ENCODE measurements at regions not wholly inside any gene's neighbourhood (a gene's known extent, or its start where the extent isn't known, plus 50 kb on each side); places are given as distances from the start of the nearest gene placed in this dataset.

DNA sequence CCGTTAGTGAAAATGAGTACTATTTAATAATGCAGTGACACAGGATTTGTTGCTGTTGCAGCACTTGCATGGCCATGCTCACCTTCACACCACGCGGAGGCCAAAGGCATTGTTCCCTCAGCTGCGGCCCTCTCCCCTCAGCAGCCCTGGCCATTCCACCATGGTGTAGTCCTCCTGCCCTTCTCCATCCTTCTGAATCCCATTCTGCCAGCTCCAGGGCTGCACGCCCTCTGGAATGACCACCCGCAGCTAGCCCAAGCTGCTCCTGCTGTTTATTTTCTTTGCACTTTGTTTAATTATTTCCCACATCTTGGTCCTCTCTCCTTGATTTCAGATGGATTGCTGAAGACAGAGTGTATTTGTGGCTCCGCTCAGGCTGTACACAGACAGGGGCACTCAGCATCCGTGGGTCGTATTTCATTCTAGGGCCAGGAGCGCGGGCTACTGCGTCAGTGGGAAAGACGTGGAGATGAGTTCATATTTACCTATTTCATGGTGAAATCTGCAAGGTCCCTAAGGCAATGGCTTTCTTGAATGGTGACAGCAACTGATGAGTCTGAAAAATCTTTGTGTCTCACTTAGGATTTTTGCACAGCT lies 81.4 kb upstream of the DUSP22 start:
- no peak for DNase-seq

DNA sequence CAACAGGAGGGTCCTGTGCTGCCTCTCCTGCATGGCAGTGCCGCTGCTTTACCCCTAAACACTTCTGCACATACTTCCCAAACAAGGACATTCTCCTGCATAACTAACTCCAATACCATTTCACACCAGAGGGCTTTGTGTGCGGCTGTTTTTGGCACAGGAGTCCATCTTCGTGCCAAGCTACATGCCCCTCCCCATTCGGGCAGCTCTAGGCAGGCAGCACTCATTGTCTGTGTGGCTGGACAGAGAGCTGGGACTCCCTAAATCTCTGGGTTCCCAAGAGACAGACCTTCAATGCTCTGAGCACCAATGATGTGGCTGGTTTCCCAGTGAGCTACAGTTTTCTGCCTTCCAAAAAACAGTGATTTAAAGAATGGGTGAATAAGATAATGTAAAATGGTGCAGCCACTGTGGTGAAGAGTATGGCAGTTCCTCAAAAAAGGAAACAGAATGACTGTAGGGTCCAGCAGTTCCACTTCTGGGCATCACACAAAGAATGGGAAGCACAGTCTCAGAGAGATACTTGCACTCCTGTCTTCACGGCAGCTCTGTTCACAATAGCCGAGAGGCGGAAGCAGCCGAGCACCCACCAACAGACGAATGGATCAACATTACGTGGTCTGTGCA lies 80.3 kb upstream of the DUSP22 start:
- DNase-seq: peak; percentile 7

GRCh38 chr6:213284-213683 lies 79.0 kb upstream of the DUSP22 start:
- no peak for DNase-seq

DNA sequence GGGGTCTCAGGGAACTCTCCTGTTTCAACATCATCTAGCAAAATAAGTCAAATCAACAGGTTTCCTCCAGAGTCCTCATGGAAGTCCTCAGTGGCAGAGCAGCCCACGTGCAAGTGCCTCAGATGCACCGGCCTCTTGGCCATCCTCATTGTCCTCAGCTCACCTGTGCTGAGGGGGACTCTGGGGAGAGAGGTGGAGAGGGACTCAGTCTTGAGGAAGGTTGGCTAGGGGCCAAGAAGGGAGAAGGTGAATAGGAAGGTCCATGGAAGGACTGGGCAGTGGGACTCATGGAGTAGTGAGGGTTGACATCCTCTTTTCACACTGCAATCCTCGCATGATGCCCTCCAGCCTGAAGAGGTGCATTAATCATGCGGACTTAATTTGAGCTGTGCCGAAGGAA lies 77.9 kb upstream of the DUSP22 start:
- DNase-seq: no peak

- no peak for DNase-seq
These were observed 76.8 kb upstream of the DUSP22 start for GRCh38 chr6:215335-216034.

- no peak for DNase-seq
These were observed 75.1 kb upstream of the DUSP22 start for GRCh38 chr6:217048-217659.

- no peak for DNase-seq
These were observed 73.9 kb upstream of the DUSP22 start for GRCh38 chr6:218153-219018.

DNA sequence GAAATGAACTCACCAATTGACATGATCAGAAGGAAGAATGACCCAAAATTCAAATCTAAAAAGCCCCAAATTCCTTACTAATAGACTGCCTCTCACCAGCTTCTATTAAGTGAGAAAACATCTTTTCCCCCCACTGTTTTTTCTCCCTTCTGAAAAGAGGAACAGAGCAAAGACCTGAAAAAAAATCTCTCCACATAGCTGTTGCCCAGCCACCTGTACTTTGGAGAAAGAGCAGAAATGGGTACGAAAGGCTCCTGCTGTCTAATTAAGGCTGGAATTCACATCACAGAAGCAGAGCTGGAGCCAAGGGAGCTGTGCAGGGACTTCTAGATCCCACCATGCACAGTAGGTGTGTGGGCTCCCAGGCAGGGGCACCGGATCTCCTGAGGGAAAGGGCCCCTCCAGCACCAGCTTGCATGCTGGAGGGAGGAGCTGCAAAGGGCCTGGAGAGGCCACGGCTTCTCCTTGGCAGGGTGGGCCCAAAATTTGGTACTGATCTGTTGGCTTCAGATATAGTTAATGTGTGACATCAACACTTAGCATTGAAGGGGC lies 73.2 kb upstream of the DUSP22 start:
- peak; percentile 14 for DNase-seq

GRCh38 chr6:219641-220198 lies 72.6 kb upstream of the DUSP22 start:
- DNase-seq: peak; percentile 90

DNA sequence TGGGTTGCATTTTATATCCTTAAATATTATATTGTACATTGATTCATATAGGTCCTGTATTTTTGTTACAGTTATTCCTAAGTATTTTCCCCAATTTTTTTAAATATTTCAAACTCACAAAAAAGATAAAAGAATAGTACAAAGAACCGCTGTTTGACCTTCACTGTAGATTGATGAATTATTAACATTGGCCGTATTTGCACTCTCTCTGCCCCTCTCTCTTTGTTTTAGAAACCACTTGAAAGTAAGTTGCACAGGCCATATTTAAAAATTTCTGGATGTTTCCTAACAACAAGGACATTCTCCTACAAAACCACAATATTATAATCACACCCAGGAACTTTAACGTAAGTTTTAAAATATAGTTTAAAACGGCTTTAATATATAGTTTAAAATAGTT lies 72.0 kb upstream of the DUSP22 start:
- DNase-seq: no peak

DNA sequence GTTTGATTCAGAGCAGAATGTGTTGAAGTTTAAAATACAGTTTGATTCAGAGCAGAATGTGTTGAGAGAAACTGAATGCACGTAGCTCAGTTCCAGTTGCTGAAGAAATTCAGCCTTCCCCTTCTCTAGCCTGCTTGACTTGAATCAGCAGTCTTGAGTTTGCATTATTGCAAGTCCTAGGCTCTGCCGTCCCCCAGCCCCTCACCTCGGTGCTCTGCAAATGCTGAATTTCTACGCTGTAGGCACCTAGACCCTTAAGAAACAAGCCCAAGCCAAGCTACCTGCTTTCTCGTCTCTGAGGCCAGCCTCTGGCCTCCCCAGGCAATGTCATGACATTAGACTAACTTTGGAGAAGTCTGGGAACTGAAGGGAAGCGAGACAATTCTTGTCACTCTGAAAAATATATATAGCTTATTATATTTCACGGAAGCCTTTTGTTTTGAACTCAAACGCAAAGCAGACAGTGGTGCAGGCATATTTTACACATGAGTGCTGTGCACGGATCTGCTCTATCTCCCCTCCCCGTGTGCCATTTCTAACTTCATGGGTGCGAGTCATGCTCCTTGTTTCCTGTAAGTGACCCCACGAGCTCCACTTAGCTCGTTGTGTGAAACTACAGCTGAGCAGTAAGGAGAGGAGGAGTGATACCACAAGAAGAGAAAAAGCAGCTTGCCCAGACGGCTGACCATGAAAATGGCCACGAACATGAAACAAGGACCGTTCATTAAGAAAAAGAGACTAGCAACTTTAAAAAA lies 71.4 kb upstream of the DUSP22 start:
- no peak for DNase-seq

- peak; percentile 22 for DNase-seq
These were observed 70.5 kb upstream of the DUSP22 start for GRCh38 chr6:221531-222349.

- no peak for DNase-seq
These were observed 69.8 kb upstream of the DUSP22 start for GRCh38 chr6:222468-222867.

- DNase-seq: no peak
These were observed 69.2 kb upstream of the DUSP22 start for GRCh38 chr6:223136-223535.

GRCh38 chr6:223763-224162 lies 68.5 kb upstream of the DUSP22 start:
- no peak for DNase-seq

GRCh38 chr6:224350-224749 lies 67.9 kb upstream of the DUSP22 start:
- DNase-seq: no peak

GRCh38 chr6:225121-225721 lies 67.1 kb upstream of the DUSP22 start:
- no peak for DNase-seq

GRCh38 chr6:225907-226306 lies 66.4 kb upstream of the DUSP22 start:
- DNase-seq: no peak

DNA sequence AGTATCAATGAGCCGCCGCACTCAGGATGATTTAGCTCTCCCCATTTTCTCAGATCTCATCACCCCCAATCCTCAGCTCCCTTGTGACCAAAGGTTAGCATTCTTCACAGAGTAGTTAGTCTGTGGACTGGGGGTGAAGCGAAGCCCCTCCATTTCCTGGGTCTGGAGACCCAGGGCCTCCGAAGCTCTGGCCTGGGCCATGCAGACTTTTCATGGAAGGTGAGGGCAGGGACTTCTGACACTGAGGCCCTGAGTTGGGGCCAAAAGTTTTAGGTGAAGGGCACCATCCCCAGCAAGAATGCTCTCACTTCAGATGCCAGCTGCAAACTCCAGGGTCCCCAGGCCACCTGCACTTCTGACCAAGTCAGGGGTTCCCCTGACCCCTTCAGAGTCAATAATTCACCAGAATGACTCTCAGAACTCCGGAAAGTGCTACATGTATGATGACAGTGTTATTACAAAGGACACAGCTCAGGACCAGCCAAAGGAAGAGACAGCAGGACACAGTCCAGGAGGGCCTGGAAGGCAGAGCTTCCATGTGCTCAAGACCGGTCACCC lies 65.7 kb upstream of the DUSP22 start:
- DNase-seq: no peak

All from MV-4-11 (cell line).